HL-60 (cell line): ENCODE measurements at regions not wholly inside any gene's neighbourhood (a gene's known extent, or its start where the extent isn't known, plus 50 kb on each side); places are given as distances from the start of the nearest gene placed in this dataset.

Experiments used
- DNase-seq, 2 experiments: peaks; one replicate each; pipeline ENCODE4 v3.0.0-alpha.2; 2010 to 2020; ENCODE audit warnings: low read depth in 1 of 2, low spot score in 1 of 2
- H3K27ac ChIP-seq: fragments of 250-450 bp; sonication (Bioruptor Pico); replicated peaks from 2 replicates; pipeline ENCODE4 v1.5.1; 2020; ENCODE audit warnings: mild to moderate bottlenecking, moderate library complexity
- H3K27me3 ChIP-seq: fragments of 250-450 bp; sonication (Bioruptor Pico); 2 replicates; pipeline ENCODE4 v1.5.1; 2021; ENCODE audit warnings: mild to moderate bottlenecking, moderate library complexity; ENCODE audit not compliant: insufficient read depth, poor library complexity, severe bottlenecking
- H3K4me3 ChIP-seq: replicated peaks from 2 replicates; pipeline ENCODE4 v1.5.1; 2011; ENCODE audit warnings: mild to moderate bottlenecking, control low read depth, low read length; ENCODE audit not compliant: insufficient read depth
- CTCF ChIP-seq: IDR thresholded peaks from one replicate; pipeline ENCODE4 v1.5.1; 2011; ENCODE audit warnings: low read length, control low read depth, inconsistent platforms; ENCODE audit not compliant: insufficient read depth
- GABPA ChIP-seq: IDR thresholded peaks from 2 replicates; pipeline ENCODE4 v1.6.1; 2012; ENCODE audit warnings: low read depth
- POLR2AphosphoS5 ChIP-seq: IDR thresholded peaks from 2 replicates; pipeline ENCODE4 v1.6.1; 2012; ENCODE audit warnings: low read depth
- REST ChIP-seq: IDR thresholded peaks from 2 replicates; pipeline ENCODE4 v1.6.1; 2012; ENCODE audit warnings: low read depth; ENCODE audit not compliant: insufficient replicate concordance
- SPI1 ChIP-seq: IDR thresholded peaks from 2 replicates; pipeline ENCODE4 v1.6.1; 2012; ENCODE audit warnings: low read depth, mild to moderate bottlenecking, borderline replicate concordance

- no peak for TF ChIP-seq POLR2AphosphoS5
- no peak for TF ChIP-seq CTCF
- TF ChIP-seq REST = no peak
- TF ChIP-seq SPI1 = no peak
- TF ChIP-seq GABPA = no peak
- no peak for DNase-seq
- no peaks in the 10 kb centered on the region for H3K27me3 ChIP-seq
- no peak overlapping the region for H3K4me3 ChIP-seq
- H3K27ac ChIP-seq = no peak overlapping the region
Measured at GRCh38 chr13:103306163-103306562, 239.9 kb upstream of the SLC10A2 start.

- DNase-seq = no peak
- TF ChIP-seq SPI1 (no peak), GABPA (no peak), REST (no peak), POLR2AphosphoS5 (no peak), CTCF (no peak)
- Histone ChIP-seq H3K27me3 (no peaks in the 10 kb centered on the region), H3K27ac (no peak overlapping the region), H3K4me3 (no peak overlapping the region)
Measured at GRCh38 chr13:103303078-103303651, 236.9 kb upstream of the SLC10A2 start.

GRCh38 chr13:103302676-103303075, 236.5 kb upstream of the SLC10A2 start:
- TF ChIP-seq CTCF = no peak
- no peak for TF ChIP-seq SPI1
- Histone ChIP-seq H3K27me3 (no peaks in the 10 kb centered on the region), H3K4me3 (no peak overlapping the region), H3K27ac (no peak overlapping the region)
- no peak for DNase-seq

- DNase-seq = no peak
- Histone ChIP-seq H3K27me3 (no peaks in the 10 kb centered on the region), H3K4me3 (no peak overlapping the region), H3K27ac (no peak overlapping the region)
- TF ChIP-seq REST (no peak), POLR2AphosphoS5 (no peak), GABPA (no peak), CTCF (no peak), SPI1 (no peak)
Measured at GRCh38 chr13:103299079-103299478, 232.9 kb upstream of the SLC10A2 start.
